ENCODE measurements at regions not wholly inside any gene's neighbourhood (a gene's known extent, or its start where the extent isn't known, plus 50 kb on each side); places are given as distances from the start of the nearest gene placed in this dataset.

DNA sequence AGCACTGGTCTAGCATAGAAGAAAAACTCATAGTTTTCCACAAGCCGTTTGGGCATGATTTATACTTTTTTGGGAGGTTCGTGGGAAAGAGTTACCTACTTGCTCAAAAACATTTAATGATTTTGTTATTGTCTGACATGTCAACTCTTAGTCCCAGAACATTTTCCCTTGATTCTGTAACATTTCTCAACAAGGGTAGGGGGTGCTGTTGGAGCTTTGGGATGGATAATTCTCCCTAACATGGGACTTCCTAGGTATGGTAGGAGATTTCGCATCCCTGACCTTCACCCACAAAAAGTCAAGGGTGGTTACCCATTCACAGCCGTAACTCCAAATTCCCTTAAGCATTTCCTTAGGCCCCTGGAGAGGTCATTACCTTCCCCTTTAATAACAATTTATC, 378.0 kb downstream of the YTHDC2 start:
- Histone ChIP-seq H3K27me3 (ENCODE audit: control insufficient read depth, insufficient read depth, low read length) (no peaks in the 10 kb centered on the region), H3K9me3 (ENCODE audit: control insufficient read depth, insufficient read depth, low read length) (no peaks in the 10 kb centered on the region), H3K23ac (ENCODE audit: low read depth, low read length) (no peak overlapping the region), H3K27ac (ENCODE audit: insufficient read depth, low read length) (no peak overlapping the region), H3K9ac (ENCODE audit: low read depth, low read length) (no peak overlapping the region), H3K4me2 (ENCODE audit: low read depth, low read length) (no peak overlapping the region), H4K91ac (ENCODE audit: insufficient read depth, low read depth, low read length) (no peak overlapping the region), H3K56ac (ENCODE audit: extremely low read depth, insufficient read depth, low read length) (no peak overlapping the region), H3K18ac (ENCODE audit: low read depth, low read length) (no peak overlapping the region), H2AK9ac (replicated peaks; ENCODE audit: low read depth, low read length, poor library complexity) (no peak overlapping the region), H4K8ac (ENCODE audit: low read depth in 2 of 2, low read length in 2 of 2) (no peak overlapping the region), H3K14ac (replicated peaks; ENCODE audit: low read depth, low read length) (no peak overlapping the region), H2AK5ac (ENCODE audit: low read depth, low read length) (no peak overlapping the region), H4K20me1 (ENCODE audit: insufficient read depth, low read length) (no peaks in the 10 kb centered on the region), H2AFZ (replicated peaks; ENCODE audit: low read length, poor library complexity) (no peak overlapping the region), H2BK120ac (ENCODE audit: low read depth, low read length) (no peak overlapping the region), H3K9me1 (ENCODE audit: insufficient read depth, low read length) (no peaks in the 10 kb centered on the region), H4K5ac (ENCODE audit: low read depth, low read length) (no peak overlapping the region), H3K4ac (ENCODE audit: low read depth, low read length) (no peak overlapping the region), H2BK20ac (ENCODE audit: low read depth, low read length) (no peak overlapping the region), H3K79me1 (ENCODE audit: low read depth in 1 of 2, low read length in 2 of 2) (no peaks in the 10 kb centered on the region), H2BK5ac (ENCODE audit: low read depth, low read length, poor library complexity, severe bottlenecking) (no peak overlapping the region), H3K4me1 (ENCODE audit: control insufficient read depth, insufficient read depth, low read length) (no peaks in the 10 kb centered on the region), H3K36me3 (ENCODE audit: control insufficient read depth, insufficient read depth, low read length) (no peaks in the 10 kb centered on the region), H3K4me3 (ENCODE audit: insufficient read depth, low read depth, low read length) (no peak overlapping the region), H2BK15ac (ENCODE audit: low read depth, low read length) (no peak overlapping the region)
- dilution Hi-C loops (cut with HindIII; ENCODE audit: low sequenced_read_pairs, unreplicated experiment) = no loop called here
- no peak for DNase-seq
- CTCF ChIA-PET = no interaction called here
- in situ Hi-C loops (cut with MboI; ENCODE audit: low sequenced_read_pairs) = no loop called here
- intact Hi-C loops (cut with micrococcal nuclease) = no loop called here
- TF ChIP-seq, protein P1, sequence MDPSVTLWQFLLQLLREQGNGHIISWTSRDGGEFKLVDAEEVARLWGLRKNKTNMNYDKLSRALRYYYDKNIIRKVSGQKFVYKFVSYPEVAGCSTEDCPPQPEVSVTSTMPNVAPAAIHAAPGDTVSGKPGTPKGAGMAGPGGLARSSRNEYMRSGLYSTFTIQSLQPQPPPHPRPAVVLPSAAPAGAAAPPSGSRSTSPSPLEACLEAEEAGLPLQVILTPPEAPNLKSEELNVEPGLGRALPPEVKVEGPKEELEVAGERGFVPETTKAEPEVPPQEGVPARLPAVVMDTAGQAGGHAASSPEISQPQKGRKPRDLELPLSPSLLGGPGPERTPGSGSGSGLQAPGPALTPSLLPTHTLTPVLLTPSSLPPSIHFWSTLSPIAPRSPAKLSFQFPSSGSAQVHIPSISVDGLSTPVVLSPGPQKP (IDR thresholded peaks at IDR 0.05; ENCODE audit: borderline replicate concordance, low read depth, low read length) = no peak
- TF ChIP-seq FOS (IDR thresholded peaks at IDR 0.05; ENCODE audit: low read depth, low read length) (no peak), RAD21 (IDR thresholded peaks at IDR 0.05; ENCODE audit: low read length) (no peak), RCOR1 (IDR thresholded peaks at IDR 0.05; ENCODE audit: insufficient replicate concordance, low read length) (no peak), BHLHE40 (IDR thresholded peaks at IDR 0.05; ENCODE audit: low read depth, low read length) (no peak), MAZ (IDR thresholded peaks at IDR 0.05; ENCODE audit: borderline replicate concordance, low read depth, low read length) (no peak)
- TF ChIP-seq, protein P2, sequence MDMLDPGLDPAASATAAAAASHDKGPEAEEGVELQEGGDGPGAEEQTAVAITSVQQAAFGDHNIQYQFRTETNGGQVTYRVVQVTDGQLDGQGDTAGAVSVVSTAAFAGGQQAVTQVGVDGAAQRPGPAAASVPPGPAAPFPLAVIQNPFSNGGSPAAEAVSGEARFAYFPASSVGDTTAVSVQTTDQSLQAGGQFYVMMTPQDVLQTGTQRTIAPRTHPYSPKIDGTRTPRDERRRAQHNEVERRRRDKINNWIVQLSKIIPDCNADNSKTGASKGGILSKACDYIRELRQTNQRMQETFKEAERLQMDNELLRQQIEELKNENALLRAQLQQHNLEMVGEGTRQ (IDR thresholded peaks at IDR 0.05; ENCODE audit: low read depth, low read length) = no peak
- BruUV-seq (replicated peaks) = no TSS peak
- no peak for ATAC-seq (ENCODE audit: low read depth)
- no CpG with 5 or more reads among the region's 4 CpGs for WGBS, 2 experiments (ENCODE audit: extremely low coverage in 2 of 2, insufficient read length in 1 of 2)
- POLR2A ChIA-PET (ENCODE audit: unreplicated experiment) = no interaction called here
